ENCODE measurements at regions not wholly inside any gene's neighbourhood (a gene's known extent, or its start where the extent isn't known, plus 50 kb on each side); places are given as distances from the start of the nearest gene placed in this dataset.
A peak's percentile ranks its signal among the peaks of the same experiment; 100 is the strongest.

DNA sequence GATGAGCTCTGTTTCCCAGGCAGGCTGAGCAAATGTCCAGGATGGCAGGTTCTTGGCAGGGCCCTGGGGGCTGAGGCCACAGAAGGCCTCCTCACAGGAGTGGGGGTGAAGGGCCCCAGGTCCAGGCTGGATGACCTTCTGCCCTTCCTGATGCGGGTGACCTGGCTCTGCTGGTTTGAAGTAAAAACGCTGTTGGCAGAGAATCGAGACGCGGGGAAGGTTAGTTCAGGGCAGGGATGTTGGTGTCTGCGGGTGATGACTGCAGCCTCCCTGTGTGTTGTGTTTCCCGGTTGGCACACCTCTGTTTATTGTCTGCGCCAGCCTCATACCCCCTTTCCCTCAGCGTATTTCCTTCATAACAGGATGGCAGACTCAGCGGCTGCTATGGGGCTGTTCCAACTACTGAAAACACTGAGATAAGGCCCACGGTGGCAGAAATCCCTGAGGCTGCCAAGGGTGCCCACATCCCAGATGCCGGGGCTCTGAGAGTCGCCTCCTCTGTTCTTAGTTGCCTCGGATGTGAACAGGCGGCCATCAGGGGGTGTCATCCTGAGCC, 104.6 kb downstream of the METRNL start:
- POLR2A ChIA-PET: no interaction called here
- DNase-seq: peak in 2 of 10 donors; percentile 10 to 18

DNA sequence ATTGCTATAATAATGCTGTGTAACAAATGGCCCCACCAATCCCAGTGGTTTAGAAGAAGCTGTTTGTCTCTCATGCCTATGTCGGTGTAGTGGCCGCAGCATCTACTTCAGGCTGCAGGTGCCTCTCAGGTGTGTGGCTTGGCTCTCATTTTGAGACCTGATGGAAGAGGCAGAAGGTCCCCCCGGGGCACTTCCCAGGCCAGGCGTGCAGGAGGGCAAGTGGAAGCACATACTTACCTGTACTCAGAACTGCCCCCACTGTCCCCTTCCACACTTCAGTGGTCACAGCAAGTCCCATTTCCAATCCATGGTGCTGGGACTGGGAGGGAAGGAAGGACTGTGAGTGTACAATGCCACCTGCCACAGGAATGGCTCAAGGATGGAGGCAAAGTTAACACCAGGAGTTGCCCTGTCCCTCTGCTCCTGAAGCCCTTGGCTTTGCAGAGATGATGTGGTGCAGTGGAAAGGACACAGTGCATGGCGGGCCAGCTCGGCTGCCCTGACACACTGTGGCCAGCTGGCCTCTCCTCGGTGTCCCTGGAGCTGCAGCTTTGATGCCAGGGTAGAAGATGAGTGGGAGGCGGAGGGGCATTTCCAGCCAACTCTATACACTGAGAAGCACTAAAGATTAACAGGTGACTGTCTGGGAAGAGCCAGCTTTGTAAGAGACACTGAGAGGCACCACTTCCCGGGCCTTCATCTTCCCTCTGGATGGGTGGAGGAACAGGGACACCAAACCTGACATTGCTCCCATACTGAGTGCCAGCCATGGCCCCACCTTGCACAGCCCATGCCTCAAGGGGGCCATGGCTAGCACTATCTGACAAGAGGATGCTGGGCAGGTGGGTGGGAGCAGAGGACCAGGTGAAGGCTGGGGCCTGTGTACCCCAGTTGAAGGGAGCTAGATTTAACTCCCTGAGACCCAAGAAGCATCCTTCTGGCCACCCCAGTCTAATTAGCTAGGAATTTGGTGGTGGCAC, 105.9 kb downstream of the METRNL start:
- ATAC-seq (no peak), DNase-seq (peak in 3 of 10 donors; percentile 0 to 28 (median 10))
- Mint-ChIP-seq H3K36me3 (peaks cover 0 to 2% (median 0%) of the 10 kb centered on the region in 3 donors), H3K9me3 (no peaks in the 10 kb centered on the region), H3K4me1 (peaks cover 0 to 8% (median 2%) of the 10 kb centered on the region in 4 donors), H3K4me3 (no peak overlapping the region), H3K27me3 (no peaks in the 10 kb centered on the region), H3K27ac (no peak overlapping the region)
- POLR2A ChIA-PET: no interaction called here

More for the DNA sequence above, 104.6 kb downstream of the METRNL start:
- no peaks in the 10 kb centered on the region for H3K27me3 Mint-ChIP-seq
- H3K4me1 Mint-ChIP-seq: peaks cover 0 to 8% (median 2%) of the 10 kb centered on the region in 4 donors
- no peak for ATAC-seq
- H3K27ac Mint-ChIP-seq: no peak overlapping the region
- H3K36me3 Mint-ChIP-seq: peaks cover 0 to 2% (median 0%) of the 10 kb centered on the region in 3 donors
- H3K4me3 Mint-ChIP-seq: no peak overlapping the region
- no peaks in the 10 kb centered on the region for H3K9me3 Mint-ChIP-seq

DNA sequence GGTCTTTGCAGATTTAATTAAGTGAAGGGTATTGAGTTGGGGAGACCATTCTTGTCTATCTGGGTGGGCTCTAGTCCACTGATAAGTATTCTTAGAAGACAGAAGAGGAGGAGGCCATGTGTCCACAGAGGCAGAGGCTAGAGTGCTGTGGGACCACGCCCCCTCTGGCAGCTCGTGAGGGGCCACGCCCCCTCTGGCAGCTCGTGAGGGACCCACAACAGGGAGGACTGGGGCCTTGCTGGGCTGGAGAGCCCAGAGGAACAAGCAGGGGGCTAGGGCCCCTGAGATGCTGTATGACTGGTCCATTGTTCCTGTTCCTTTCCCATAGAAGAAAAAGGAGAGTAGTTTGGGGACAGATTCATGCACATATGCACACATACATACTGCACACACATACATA, 106.8 kb downstream of the METRNL start:
- H3K27me3 Mint-ChIP-seq: no peaks in the 10 kb centered on the region
- peaks cover 0 to 8% (median 6%) of the 10 kb centered on the region in 4 donors for H3K4me1 Mint-ChIP-seq
- no peak overlapping the region for H3K27ac Mint-ChIP-seq
- no peak overlapping the region for H3K4me3 Mint-ChIP-seq
- POLR2A ChIA-PET: no interaction called here
- H3K36me3 Mint-ChIP-seq: peaks cover 0 to 2% (median 0%) of the 10 kb centered on the region in 3 donors
- H3K9me3 Mint-ChIP-seq: no peaks in the 10 kb centered on the region
- ATAC-seq: no peak
- DNase-seq: peak in 2 of 10 donors; percentile 3 to 43

DNA sequence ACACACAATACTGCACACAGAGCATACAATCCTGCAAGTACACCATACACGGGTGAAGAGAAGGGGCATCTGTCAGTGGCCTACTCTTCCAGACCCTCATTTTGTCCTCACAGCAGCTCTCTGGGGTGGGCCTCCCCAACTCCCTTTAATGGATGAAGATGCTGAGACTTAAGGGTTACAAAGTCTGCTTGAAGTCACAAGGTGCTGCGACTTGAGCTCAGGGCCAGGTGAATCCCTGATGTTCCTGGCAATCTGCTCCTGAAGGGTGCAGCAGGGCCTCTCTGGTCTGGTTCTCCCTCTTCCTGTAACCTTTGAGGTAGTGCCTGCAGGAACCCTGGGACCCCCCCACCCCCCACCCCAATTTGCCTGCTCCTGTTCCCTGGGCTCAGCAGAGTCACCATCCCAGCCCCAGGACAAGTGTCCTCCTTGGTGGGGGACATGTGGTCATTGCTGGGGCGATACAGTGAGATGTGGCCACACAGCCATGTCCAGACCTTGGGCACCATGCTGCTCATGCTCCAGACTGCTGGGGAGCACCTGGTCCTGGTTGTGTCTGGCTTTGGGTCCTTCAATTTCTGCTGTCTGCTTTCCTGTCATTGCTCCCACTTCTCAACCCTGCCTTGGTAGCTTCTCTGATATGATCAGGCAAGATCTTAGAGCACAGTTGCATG, 107.5 kb downstream of the METRNL start:
- peaks cover 0 to 10% (median 6%) of the 10 kb centered on the region in 4 donors for H3K4me1 Mint-ChIP-seq
- ATAC-seq (no peak), DNase-seq (peak in 1 of 10 donors; percentile 12)
- no peak overlapping the region for H3K4me3 Mint-ChIP-seq
- H3K9me3 Mint-ChIP-seq: no peaks in the 10 kb centered on the region
- POLR2A ChIA-PET: no interaction called here
- peaks cover 0 to 2% (median 0%) of the 10 kb centered on the region in 3 donors for H3K36me3 Mint-ChIP-seq
- no peak overlapping the region for H3K27ac Mint-ChIP-seq
- no peaks in the 10 kb centered on the region for H3K27me3 Mint-ChIP-seq

DNA sequence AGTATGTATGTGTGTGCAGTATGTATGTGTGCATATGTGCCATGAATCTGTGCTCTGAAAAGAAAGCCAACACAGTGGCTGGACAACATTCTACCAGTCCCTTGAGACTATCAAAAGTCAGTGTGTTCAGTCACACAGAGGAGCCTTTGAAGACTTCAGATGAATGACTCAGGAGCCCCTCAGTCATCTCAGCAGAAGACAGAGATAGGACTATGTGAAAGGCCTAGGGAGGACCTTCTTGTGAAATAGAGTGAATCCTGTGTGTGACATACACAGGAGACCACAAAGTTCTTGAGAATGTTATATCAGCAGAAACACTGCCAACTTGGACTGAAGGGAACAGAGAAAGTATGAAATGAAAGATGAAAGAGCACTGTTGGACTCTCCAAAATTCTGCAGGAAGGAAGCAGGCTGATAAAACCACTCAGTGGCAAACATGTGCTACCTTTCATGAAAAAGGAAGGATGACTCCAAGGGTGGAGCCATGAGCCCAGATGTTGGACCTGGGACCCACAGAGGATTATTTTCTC, 108.4 kb downstream of the METRNL start:
- Mint-ChIP-seq H3K27ac (no peak overlapping the region), H3K36me3 (peaks cover 0 to 2% (median 0%) of the 10 kb centered on the region in 3 donors), H3K27me3 (no peaks in the 10 kb centered on the region), H3K4me1 (peaks cover 0 to 8% (median 5%) of the 10 kb centered on the region in 4 donors), H3K4me3 (no peak overlapping the region), H3K9me3 (no peaks in the 10 kb centered on the region)
- no peak for ATAC-seq
- no peak for DNase-seq
- POLR2A ChIA-PET: no interaction called here

DNA sequence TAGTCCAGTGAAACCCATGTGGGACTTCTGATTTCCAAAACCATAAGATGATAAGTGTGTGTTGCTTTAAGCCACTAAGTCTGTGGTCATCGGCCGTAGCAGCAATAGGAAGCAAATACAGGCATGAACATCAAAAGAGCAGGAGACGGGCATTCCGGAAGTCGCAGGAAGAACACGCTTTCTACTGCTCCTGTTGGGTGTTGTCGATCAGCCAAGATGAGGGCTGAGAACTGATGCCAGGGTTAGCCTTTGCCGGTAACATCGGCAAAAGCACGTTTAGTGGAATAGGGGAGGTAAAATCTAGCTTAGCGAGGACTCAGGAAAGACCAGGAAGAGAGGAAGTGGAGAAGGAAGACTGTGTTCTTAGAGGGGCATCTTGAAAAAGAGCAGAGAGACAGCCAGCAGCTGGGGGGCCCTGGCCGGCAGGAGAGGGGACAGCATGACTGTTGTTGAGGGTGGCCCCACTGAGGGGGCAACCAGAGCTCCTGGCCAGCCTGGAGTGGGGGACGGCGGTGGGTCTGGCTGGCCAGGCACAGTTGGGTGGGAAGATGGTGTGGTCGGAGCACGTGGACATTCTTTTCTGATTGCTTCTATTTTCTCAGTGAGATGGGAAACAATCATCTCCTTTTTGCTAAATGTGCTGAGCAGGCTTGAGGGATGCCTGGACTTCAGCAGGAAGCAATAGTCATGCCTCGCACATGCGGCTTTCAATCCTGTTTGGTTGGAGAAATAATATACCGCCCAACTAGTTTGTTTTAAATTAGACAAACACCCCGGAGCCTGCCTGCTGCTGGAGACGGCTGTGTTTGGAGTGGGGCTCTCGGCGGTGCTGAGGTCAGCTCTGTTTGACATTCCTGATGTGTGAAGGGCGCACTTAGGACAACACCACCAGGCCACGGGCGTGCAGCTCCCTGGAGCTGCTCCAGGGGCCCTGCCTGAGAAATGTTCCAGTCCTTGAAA, 109.9 kb downstream of the METRNL start:
- Mint-ChIP-seq H3K4me1 (peaks cover 7 to 17% (median 12%) of the 10 kb centered on the region in 4 donors), H3K36me3 (peaks cover 0 to 2% (median 0%) of the 10 kb centered on the region in 3 donors), H3K9me3 (no peaks in the 10 kb centered on the region), H3K4me3 (no peak overlapping the region), H3K27me3 (no peaks in the 10 kb centered on the region), H3K27ac (no peak overlapping the region)
- ATAC-seq (no peak), DNase-seq (peak in 2 of 10 donors; percentile 2 to 35)
- POLR2A ChIA-PET: interaction anchor here (0.6 kb wide), 1 partner anchor 592 kb away, joined by 3 read pairs; no protein-coding TSS in a partner anchor

DNA sequence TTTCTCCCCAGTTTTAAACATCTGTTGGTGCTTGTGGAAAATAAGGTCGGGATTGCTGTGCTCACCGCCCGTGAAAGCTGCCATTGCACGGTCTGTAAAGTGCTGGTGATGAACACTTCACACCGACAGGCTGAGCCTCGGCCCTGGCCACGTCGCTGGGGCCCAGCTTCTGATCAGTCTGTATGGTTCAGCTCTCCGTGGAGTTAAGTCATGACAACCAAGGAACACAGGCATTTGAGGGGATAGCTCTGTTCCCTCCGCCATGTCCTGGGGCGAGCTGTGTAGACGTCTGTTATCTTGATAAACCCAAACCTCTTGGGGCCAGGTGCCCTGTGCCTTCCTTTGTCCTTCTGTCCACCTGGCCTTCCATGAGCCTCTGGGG, 110.6 kb downstream of the METRNL start:
- no peaks in the 10 kb centered on the region for H3K27me3 Mint-ChIP-seq
- peaks cover 7 to 17% (median 14%) of the 10 kb centered on the region in 4 donors for H3K4me1 Mint-ChIP-seq
- H3K36me3 Mint-ChIP-seq: peaks cover 0 to 2% (median 0%) of the 10 kb centered on the region in 3 donors
- ATAC-seq (no peak), DNase-seq (peak in 1 of 10 donors; percentile 13)
- H3K9me3 Mint-ChIP-seq: no peaks in the 10 kb centered on the region
- H3K4me3 Mint-ChIP-seq: no peak overlapping the region
- POLR2A ChIA-PET: interaction anchor here (0.6 kb wide), 1 partner anchor 593 kb away, joined by 3 read pairs; no protein-coding TSS in a partner anchor
- no peak overlapping the region for H3K27ac Mint-ChIP-seq

DNA sequence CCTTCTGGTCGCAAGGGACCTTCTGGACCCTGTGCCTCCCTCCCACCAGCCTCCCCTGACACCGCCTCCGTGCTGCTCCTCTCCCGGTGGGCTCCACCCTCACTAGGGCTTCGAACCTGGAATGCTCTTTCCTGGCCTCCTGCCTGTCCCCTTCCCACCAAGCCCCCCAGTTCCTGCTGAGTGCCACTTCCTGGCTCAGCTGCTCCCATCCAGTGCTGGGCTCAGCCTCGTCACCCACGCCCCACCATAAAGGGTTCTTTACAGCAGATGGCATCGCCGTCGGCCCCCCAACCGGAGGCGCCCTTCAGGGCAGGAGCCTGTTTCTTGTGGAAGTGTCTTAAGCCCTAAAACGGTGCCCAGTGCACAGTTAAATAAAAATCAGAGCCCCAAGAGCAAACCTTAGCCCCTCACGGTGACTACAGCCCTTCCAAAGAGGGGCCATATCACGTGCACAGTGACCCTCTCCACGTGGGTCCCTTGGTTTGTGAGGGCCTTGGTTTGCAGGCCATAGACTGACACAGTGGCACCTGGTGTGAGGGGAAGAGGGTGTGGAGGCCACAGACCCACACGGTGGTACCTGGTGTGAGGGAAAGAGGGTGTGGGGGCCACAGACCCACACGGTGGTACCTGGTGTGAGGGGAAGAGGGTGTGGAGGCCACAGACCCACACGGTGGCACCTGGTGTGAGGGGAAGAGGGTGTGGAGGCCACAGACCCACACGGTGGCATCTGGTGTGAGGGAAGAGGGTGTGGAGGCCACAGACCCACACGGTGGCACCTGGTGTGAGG, 111.4 kb downstream of the METRNL start:
- no peaks in the 10 kb centered on the region for H3K27me3 Mint-ChIP-seq
- no peaks in the 10 kb centered on the region for H3K9me3 Mint-ChIP-seq

DNA sequence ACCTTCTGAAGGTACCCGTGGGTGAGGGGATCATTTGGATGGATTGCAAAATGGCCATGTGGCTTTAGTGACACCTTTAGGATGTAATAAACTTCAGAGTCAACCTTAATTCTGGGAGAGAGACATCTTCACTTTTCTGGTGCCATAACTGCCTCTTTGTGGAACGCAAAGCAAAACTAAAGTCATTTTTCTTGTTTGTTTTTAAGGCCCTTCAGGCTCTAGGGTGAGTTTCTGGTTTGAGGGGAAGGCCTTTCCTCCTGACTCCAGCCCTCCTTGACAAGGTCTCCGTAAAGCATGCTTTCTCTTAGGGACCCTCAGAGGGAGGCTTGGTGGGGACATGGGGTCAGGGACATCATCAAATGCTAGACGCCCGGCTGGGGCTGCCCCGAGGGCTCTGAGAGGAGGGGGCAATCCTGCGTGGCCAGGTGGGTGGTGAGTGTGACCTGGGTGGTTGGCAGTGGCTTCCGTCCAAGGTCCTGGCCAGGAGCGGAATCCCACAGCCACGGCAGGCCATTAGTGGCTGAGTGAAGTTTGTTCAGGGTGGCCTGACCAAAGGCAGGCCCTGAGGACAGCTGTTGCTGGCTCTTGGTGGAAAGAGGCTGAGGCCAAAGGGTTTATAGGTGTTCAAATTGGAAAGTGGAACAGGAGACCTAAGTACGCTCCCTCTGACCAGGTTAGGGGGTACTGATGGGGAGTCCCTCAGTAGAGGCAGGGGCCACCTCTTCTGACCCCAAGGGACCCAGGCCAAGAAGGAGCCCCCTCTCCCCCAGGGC, 112.2 kb downstream of the METRNL start:
- Mint-ChIP-seq H3K27me3 (no peaks in the 10 kb centered on the region), H3K4me3 (no peak overlapping the region), H3K9me3 (no peaks in the 10 kb centered on the region), H3K36me3 (peaks cover 0 to 2% (median 0%) of the 10 kb centered on the region in 3 donors), H3K4me1 (peaks cover 7 to 20% (median 15%) of the 10 kb centered on the region in 4 donors), H3K27ac (peak overlapping the region in 2 of 10 donors; percentile 34 to 41)
- POLR2A ChIA-PET: no interaction called here
- DNase-seq (peak in 2 of 10 donors; percentile 15 to 31), ATAC-seq (no peak)

More for the DNA sequence above, 111.4 kb downstream of the METRNL start:
- ATAC-seq (no peak), DNase-seq (peak in 2 of 10 donors; percentile 12 to 26)
- Mint-ChIP-seq H3K36me3 (peaks cover 0 to 2% (median 0%) of the 10 kb centered on the region in 3 donors), H3K4me3 (no peak overlapping the region), H3K4me1 (peaks cover 7 to 17% (median 15%) of the 10 kb centered on the region in 4 donors), H3K27ac (peak overlapping the region in 4 of 10 donors; percentile 15 to 48 (median 26))
- POLR2A ChIA-PET: no interaction called here

DNA sequence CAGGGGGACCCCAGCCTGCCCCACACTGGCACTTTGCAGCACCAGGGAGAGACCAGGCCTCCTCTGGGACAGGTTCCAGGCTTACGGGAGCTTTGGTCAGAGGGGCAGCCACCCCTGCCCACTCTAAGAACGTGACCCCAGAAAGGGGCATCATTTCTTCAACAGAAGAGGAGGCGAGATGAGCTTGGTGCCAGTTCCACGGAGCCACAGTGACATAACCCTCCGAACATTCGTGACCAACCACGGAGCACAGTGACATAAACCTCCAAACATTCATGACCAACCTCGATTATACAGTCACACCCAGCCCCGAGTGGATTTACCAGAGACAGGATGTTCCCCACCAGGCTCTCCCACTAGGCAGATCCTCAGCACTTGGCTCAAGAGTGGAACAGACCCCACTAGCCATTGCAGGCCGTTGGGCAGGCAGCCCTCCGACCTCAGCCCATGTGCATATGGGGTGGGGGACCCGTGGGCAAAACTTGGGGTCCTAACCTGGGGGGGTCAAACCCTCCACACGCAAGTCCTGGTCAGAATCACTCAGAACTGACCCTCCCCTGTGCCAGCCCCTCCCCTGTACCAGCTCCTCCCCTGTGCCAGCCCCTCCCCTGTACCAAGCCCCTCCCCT, 112.9 kb downstream of the METRNL start:
- Mint-ChIP-seq H3K27ac (peak overlapping the region in 1 of 10 donors; percentile 66), H3K4me1 (peaks cover 7 to 20% (median 15%) of the 10 kb centered on the region in 4 donors), H3K4me3 (no peak overlapping the region), H3K36me3 (peaks cover 0 to 2% (median 0%) of the 10 kb centered on the region in 3 donors), H3K27me3 (no peaks in the 10 kb centered on the region), H3K9me3 (no peaks in the 10 kb centered on the region)
- ATAC-seq (no peak), DNase-seq (peak in 1 of 10 donors; percentile 16)
- POLR2A ChIA-PET: no interaction called here
